ENCODE measurements at regions not wholly inside any gene's neighbourhood (a gene's known extent, or its start where the extent isn't known, plus 50 kb on each side); places are given as distances from the start of the nearest gene placed in this dataset.

DNA sequence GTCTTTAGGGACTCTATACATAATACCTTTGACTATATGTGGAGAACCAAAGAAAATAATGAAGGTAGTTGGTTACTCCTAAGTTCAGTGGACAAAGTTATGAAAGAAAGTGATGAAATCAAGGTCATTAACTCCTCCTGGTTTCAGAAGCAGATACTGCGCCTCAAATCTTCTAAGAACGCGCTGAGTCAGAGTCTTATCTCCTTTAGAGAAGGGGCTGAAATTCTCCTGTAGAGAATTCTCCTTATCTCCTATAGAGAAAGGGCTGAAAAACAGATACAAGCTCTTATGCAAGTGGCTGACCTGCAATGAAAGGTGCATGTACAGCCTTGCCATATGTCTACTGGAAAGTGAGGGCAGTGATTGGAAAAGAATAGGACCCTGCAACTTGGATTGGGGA is 824.2 kb downstream of the NSUN3 start:
- no peak overlapping the region for H3K4me3 Mint-ChIP-seq

DNA sequence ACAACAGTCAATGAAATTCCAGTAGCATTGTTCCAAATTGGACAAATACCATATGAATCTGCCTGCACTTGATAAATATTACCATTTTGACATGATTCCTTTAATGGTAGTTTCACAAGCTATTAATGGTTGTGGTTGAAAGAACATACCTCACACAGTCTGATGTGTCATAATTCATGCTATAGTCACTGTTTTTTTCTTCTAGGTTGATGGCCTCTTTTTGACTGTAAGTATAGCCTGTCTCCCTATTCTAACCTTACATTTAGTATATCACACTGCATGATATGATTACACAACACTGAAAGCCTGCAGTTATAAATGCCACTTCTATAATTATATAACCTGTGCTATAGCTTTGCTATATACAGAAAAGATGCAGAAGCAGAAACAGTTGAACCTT is 834.1 kb downstream of the NSUN3 start:
- H3K27ac Mint-ChIP-seq, result no peak overlapping the region
- no peak for TF ChIP-seq CTCF (IDR thresholded peaks at IDR 0.05)
- intact Hi-C loops (cut with DNase I, micrococcal nuclease), result no loop called here
- no peaks in the 10 kb centered on the region for H3K4me1 Mint-ChIP-seq (ENCODE audit: low read depth)
- POLR2A ChIA-PET, result no interaction called here
- no peaks in the 10 kb centered on the region for H3K27me3 Mint-ChIP-seq
- Histone ChIP-seq H3K36me3 (ENCODE audit: insufficient read depth, low read length) (no peaks in the 10 kb centered on the region), H3K27ac (ENCODE audit: low read depth in 1 of 2, low read length in 2 of 2) (no peak overlapping the region), H3K9me3 (ENCODE audit: control insufficient read depth in 1 of 2, insufficient read depth in 1 of 2, low read length in 2 of 2) (peaks cover 0 to 8% of the 10 kb centered on the region in 2 experiments), H3K27me3 (ENCODE audit: control insufficient read depth in 1 of 2, insufficient read depth in 2 of 2, low read length in 2 of 2) (no peaks in the 10 kb centered on the region), H3K4me1 (ENCODE audit: insufficient read depth, low read length) (no peaks in the 10 kb centered on the region), H3K4me3 (ENCODE audit: low read length) (no peak overlapping the region)
- H3K4me3 Mint-ChIP-seq, result no peak overlapping the region
- no peak for DNase-seq
- no peak for ATAC-seq (ENCODE audit: poor library complexity)
- peaks cover 7% of the 10 kb centered on the region for H3K9me3 Mint-ChIP-seq
- CTCF ChIA-PET, result no interaction called here
- no peaks in the 10 kb centered on the region for H3K36me3 Mint-ChIP-seq (ENCODE audit: low read depth)

More for the DNA sequence above, 824.2 kb downstream of the NSUN3 start:
- Histone ChIP-seq H3K27me3 (ENCODE audit: control insufficient read depth in 1 of 2, insufficient read depth in 2 of 2, low read length in 2 of 2) (no peaks in the 10 kb centered on the region), H3K27ac (ENCODE audit: low read depth in 1 of 2, low read length in 2 of 2) (no peak overlapping the region), H3K4me3 (ENCODE audit: low read length) (no peak overlapping the region), H3K36me3 (ENCODE audit: insufficient read depth, low read length) (no peaks in the 10 kb centered on the region), H3K9me3 (ENCODE audit: control insufficient read depth in 1 of 2, insufficient read depth in 1 of 2, low read length in 2 of 2) (no peaks in the 10 kb centered on the region), H3K4me1 (ENCODE audit: insufficient read depth, low read length) (no peaks in the 10 kb centered on the region)
- no peak for TF ChIP-seq CTCF (IDR thresholded peaks at IDR 0.05)
- ChIA-PET POLR2A (no interaction called here), CTCF (no interaction called here)
- DNase-seq, result no peak
- Mint-ChIP-seq H3K27me3 (no peaks in the 10 kb centered on the region), H3K27ac (no peak overlapping the region), H3K36me3 (ENCODE audit: low read depth) (no peaks in the 10 kb centered on the region), H3K9me3 (peaks cover 14% of the 10 kb centered on the region), H3K4me1 (ENCODE audit: low read depth) (no peaks in the 10 kb centered on the region)
- ATAC-seq (ENCODE audit: poor library complexity), result no peak
- intact Hi-C loops (cut with DNase I, micrococcal nuclease), result no loop called here

DNA sequence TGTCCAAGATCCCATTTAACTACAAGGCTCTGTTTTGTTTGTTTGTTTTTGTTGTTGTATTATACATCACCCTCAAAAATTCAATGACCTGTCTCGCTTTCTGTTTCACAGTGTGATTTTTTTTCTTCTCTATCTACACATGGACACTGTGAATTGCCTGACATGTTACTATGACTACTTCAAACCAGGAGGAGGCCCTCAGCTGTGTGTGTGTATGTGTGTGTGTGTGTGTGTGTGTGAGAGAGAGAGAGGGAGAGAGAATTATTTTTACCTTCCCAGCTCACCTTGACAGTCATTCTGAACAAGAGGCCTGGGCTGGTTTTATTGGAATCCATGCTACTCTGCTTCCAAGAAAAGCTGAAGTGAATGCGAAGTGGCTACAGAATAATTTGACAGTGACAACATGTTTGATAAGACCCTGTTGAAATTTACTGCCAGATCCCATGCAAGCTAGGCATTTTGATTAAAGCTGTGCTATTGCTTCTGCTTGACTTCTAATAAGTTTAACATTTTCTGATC is 841.4 kb downstream of the NSUN3 start:
- intact Hi-C loops (cut with DNase I, micrococcal nuclease), result no loop called here

More for the DNA sequence above, 841.4 kb downstream of the NSUN3 start:
- Histone ChIP-seq H3K4me3 (ENCODE audit: low read length) (no peak overlapping the region), H3K9me3 (ENCODE audit: control insufficient read depth in 1 of 2, insufficient read depth in 1 of 2, low read length in 2 of 2) (peaks cover 0 to 4% of the 10 kb centered on the region in 2 experiments), H3K36me3 (ENCODE audit: insufficient read depth, low read length) (no peaks in the 10 kb centered on the region), H3K4me1 (ENCODE audit: insufficient read depth, low read length) (no peaks in the 10 kb centered on the region), H3K27me3 (ENCODE audit: control insufficient read depth in 1 of 2, insufficient read depth in 2 of 2, low read length in 2 of 2) (no peaks in the 10 kb centered on the region), H3K27ac (ENCODE audit: low read depth in 1 of 2, low read length in 2 of 2) (no peak overlapping the region)
- H3K4me1 Mint-ChIP-seq (ENCODE audit: low read depth), result no peaks in the 10 kb centered on the region
- CTCF ChIA-PET, result no interaction called here
- no peaks in the 10 kb centered on the region for H3K27me3 Mint-ChIP-seq
- no peaks in the 10 kb centered on the region for H3K36me3 Mint-ChIP-seq (ENCODE audit: low read depth)
- no peaks in the 10 kb centered on the region for H3K9me3 Mint-ChIP-seq
- ATAC-seq (ENCODE audit: poor library complexity) (no peak), DNase-seq (no peak)
- no peak for TF ChIP-seq CTCF (IDR thresholded peaks at IDR 0.05)
- POLR2A ChIA-PET, result no interaction called here
- H3K27ac Mint-ChIP-seq, result no peak overlapping the region
- H3K4me3 Mint-ChIP-seq, result no peak overlapping the region
